Fibroblast of mammary gland (primary cell): ENCODE measurements at regions not wholly inside any gene's neighbourhood (a gene's known extent, or its start where the extent isn't known, plus 50 kb on each side); places are given as distances from the start of the nearest gene placed in this dataset.

Experiments
- DNase-seq: peaks from one replicate; pipeline ENCODE4 v3.0.0-alpha.2; 2010; ENCODE audit warnings: low read depth
- H3K4me3 ChIP-seq: 2 replicates; pipeline ENCODE4 v1.5.1; 2011; ENCODE audit warnings: low read depth, mild to moderate bottlenecking, low read length, moderate library complexity; ENCODE audit not compliant: control insufficient read depth
- CTCF ChIP-seq: conservative IDR thresholded peaks from 2 replicates; pipeline ENCODE4 v1.5.1; 2011; ENCODE audit warnings: low read depth, low read length, inconsistent platforms; ENCODE audit not compliant: control insufficient read depth, insufficient read depth

- TF ChIP-seq CTCF: no peak
- DNase-seq: no peak
These were observed 61.6 kb downstream of the CCR1 start for GRCh38 chr3:46146548-46146947.

GRCh38 chr3:46146021-46146420 is 62.1 kb downstream of the CCR1 start:
- H3K4me3 ChIP-seq: no peak overlapping the region
- DNase-seq: no peak
- TF ChIP-seq CTCF: no peak

More at GRCh38 chr3:46146548-46146947, 61.6 kb downstream of the CCR1 start:
- H3K4me3 ChIP-seq: no peak overlapping the region

- TF ChIP-seq CTCF: no peak
These were observed 63.0 kb downstream of the CCR1 start for GRCh38 chr3:46145147-46145546.

GRCh38 chr3:46143951-46144473 is 64.1 kb downstream of the CCR1 start:
- DNase-seq: no peak
- no peak overlapping the region for H3K4me3 ChIP-seq
- TF ChIP-seq CTCF: no peak

More at GRCh38 chr3:46145147-46145546, 63.0 kb downstream of the CCR1 start:
- no peak overlapping the region for H3K4me3 ChIP-seq
- no peak for DNase-seq

- TF ChIP-seq CTCF: no peak
- no peak overlapping the region for H3K4me3 ChIP-seq
- DNase-seq: no peak
These were observed 66.3 kb downstream of the CCR1 start for GRCh38 chr3:46141813-46142212.

- H3K4me3 ChIP-seq: no peak overlapping the region
- DNase-seq: no peak
- no peak for TF ChIP-seq CTCF
These were observed 69.5 kb downstream of the CCR1 start for GRCh38 chr3:46138581-46138980.

- TF ChIP-seq CTCF: no peak
- no peak for DNase-seq
These were observed 72.6 kb downstream of the CCR1 start for GRCh38 chr3:46135475-46135874.

More at GRCh38 chr3:46135475-46135874, 72.6 kb downstream of the CCR1 start:
- H3K4me3 ChIP-seq: no peak overlapping the region
